Activated naive CD8-positive, alpha-beta T cell treated with anti-CD3 and anti-CD28 coated beads, Interleukin-2, amount 50 U/mL, for 24 hours (primary cell): ENCODE measurements at regions not wholly inside any gene's neighbourhood (a gene's known extent, or its start where the extent isn't known, plus 50 kb on each side); places are given as distances from the start of the nearest gene placed in this dataset.

ENCODE experiments used
- ATAC-seq: fragments of 150-1000 bp; cut with Tn5 transposase; one replicate; pipeline ENCODE4 v1.10.0; 2021
- DNase-seq: peaks from one replicate; pipeline ENCODE4 v3.0.0; 2021
- H3K27ac Mint-ChIP-seq: one replicate; pipeline ENCODE4 v1.8.0; 2021; ENCODE audit warnings: mild to moderate bottlenecking, mixed read lengths
- H3K27me3 Mint-ChIP-seq: one replicate; pipeline ENCODE4 v1.8.0; 2021; ENCODE audit warnings: mixed read lengths
- H3K36me3 Mint-ChIP-seq: one replicate; pipeline ENCODE4 v1.8.0; 2021; ENCODE audit warnings: low read depth, mixed read lengths
- H3K4me1 Mint-ChIP-seq: one replicate; pipeline ENCODE4 v1.8.0; 2021; ENCODE audit warnings: mixed read lengths
- H3K4me3 Mint-ChIP-seq: one replicate; pipeline ENCODE4 v1.8.0; 2021; ENCODE audit warnings: mild to moderate bottlenecking, moderate library complexity, mixed read lengths
- H3K9me3 Mint-ChIP-seq: one replicate; pipeline ENCODE4 v1.8.0; 2021; ENCODE audit warnings: mixed read lengths

GRCh38 chr11:122327528-122327927 lies 211.5 kb upstream of the BLID start:
- no peak overlapping the region for H3K4me3 Mint-ChIP-seq
- H3K27ac Mint-ChIP-seq, result no peak overlapping the region

GRCh38 chr11:122323754-122324421 lies 207.9 kb upstream of the BLID start:
- Mint-ChIP-seq H3K4me3 (no peak overlapping the region), H3K27me3 (no peaks in the 10 kb centered on the region), H3K36me3 (no peaks in the 10 kb centered on the region), H3K4me1 (no peaks in the 10 kb centered on the region), H3K9me3 (no peaks in the 10 kb centered on the region), H3K27ac (no peak overlapping the region)
- ATAC-seq (no peak), DNase-seq (no peak)

More at GRCh38 chr11:122327528-122327927, 211.5 kb upstream of the BLID start:
- Mint-ChIP-seq H3K36me3 (no peaks in the 10 kb centered on the region), H3K4me1 (no peaks in the 10 kb centered on the region), H3K27me3 (no peaks in the 10 kb centered on the region), H3K9me3 (no peaks in the 10 kb centered on the region)
- no peak for ATAC-seq
- DNase-seq, result no peak

GRCh38 chr11:122322329-122322728 lies 206.3 kb upstream of the BLID start:
- Mint-ChIP-seq H3K9me3 (no peaks in the 10 kb centered on the region), H3K36me3 (no peaks in the 10 kb centered on the region), H3K27me3 (no peaks in the 10 kb centered on the region), H3K27ac (no peak overlapping the region), H3K4me3 (no peak overlapping the region), H3K4me1 (no peaks in the 10 kb centered on the region)
- no peak for DNase-seq
- ATAC-seq, result no peak

- H3K4me1 Mint-ChIP-seq, result no peaks in the 10 kb centered on the region
- no peak overlapping the region for H3K27ac Mint-ChIP-seq
- ATAC-seq, result no peak
- no peak overlapping the region for H3K4me3 Mint-ChIP-seq
- DNase-seq, result no peak
- H3K27me3 Mint-ChIP-seq, result no peaks in the 10 kb centered on the region
- H3K36me3 Mint-ChIP-seq, result no peaks in the 10 kb centered on the region
- H3K9me3 Mint-ChIP-seq, result no peaks in the 10 kb centered on the region
These were observed 204.7 kb upstream of the BLID start for GRCh38 chr11:122320671-122321070.

- no peak for ATAC-seq
- Mint-ChIP-seq H3K4me3 (no peak overlapping the region), H3K9me3 (no peaks in the 10 kb centered on the region), H3K27me3 (no peaks in the 10 kb centered on the region), H3K4me1 (no peaks in the 10 kb centered on the region), H3K36me3 (no peaks in the 10 kb centered on the region), H3K27ac (no peak overlapping the region)
- no peak for DNase-seq
These were observed 203.9 kb upstream of the BLID start for GRCh38 chr11:122319691-122320620.

GRCh38 chr11:122319085-122319484 lies 203.1 kb upstream of the BLID start:
- Mint-ChIP-seq H3K27me3 (no peaks in the 10 kb centered on the region), H3K27ac (no peak overlapping the region), H3K9me3 (no peaks in the 10 kb centered on the region), H3K4me1 (no peaks in the 10 kb centered on the region), H3K4me3 (no peak overlapping the region), H3K36me3 (no peaks in the 10 kb centered on the region)
- DNase-seq, result no peak
- no peak for ATAC-seq

GRCh38 chr11:122317305-122317704 lies 201.3 kb upstream of the BLID start:
- Mint-ChIP-seq H3K4me1 (no peaks in the 10 kb centered on the region), H3K4me3 (no peak overlapping the region), H3K27ac (no peak overlapping the region), H3K27me3 (no peaks in the 10 kb centered on the region), H3K36me3 (no peaks in the 10 kb centered on the region), H3K9me3 (no peaks in the 10 kb centered on the region)
- DNase-seq (no peak), ATAC-seq (no peak)

GRCh38 chr11:122313581-122313980 lies 197.6 kb upstream of the BLID start:
- ATAC-seq (no peak), DNase-seq (no peak)
- Mint-ChIP-seq H3K27me3 (no peaks in the 10 kb centered on the region), H3K27ac (no peak overlapping the region), H3K4me1 (no peaks in the 10 kb centered on the region), H3K9me3 (no peaks in the 10 kb centered on the region), H3K4me3 (no peak overlapping the region), H3K36me3 (no peaks in the 10 kb centered on the region)

- Mint-ChIP-seq H3K36me3 (no peaks in the 10 kb centered on the region), H3K4me3 (no peak overlapping the region), H3K27ac (no peak overlapping the region), H3K27me3 (no peaks in the 10 kb centered on the region), H3K4me1 (no peaks in the 10 kb centered on the region), H3K9me3 (no peaks in the 10 kb centered on the region)
- DNase-seq (no peak), ATAC-seq (no peak)
These were observed 195.3 kb upstream of the BLID start for GRCh38 chr11:122311216-122311755.

- DNase-seq, result no peak
- no peaks in the 10 kb centered on the region for H3K27me3 Mint-ChIP-seq
- H3K27ac Mint-ChIP-seq, result no peak overlapping the region
- H3K36me3 Mint-ChIP-seq, result no peaks in the 10 kb centered on the region
- no peak overlapping the region for H3K4me3 Mint-ChIP-seq
- H3K4me1 Mint-ChIP-seq, result no peaks in the 10 kb centered on the region
- no peaks in the 10 kb centered on the region for H3K9me3 Mint-ChIP-seq
- ATAC-seq, result no peak
These were observed 194.8 kb upstream of the BLID start for GRCh38 chr11:122310766-122311165.

GRCh38 chr11:122309262-122309925 lies 193.4 kb upstream of the BLID start:
- no peaks in the 10 kb centered on the region for H3K27me3 Mint-ChIP-seq
- H3K36me3 Mint-ChIP-seq, result no peaks in the 10 kb centered on the region
- ATAC-seq, result no peak
- no peak for DNase-seq
- no peak overlapping the region for H3K4me3 Mint-ChIP-seq
- no peaks in the 10 kb centered on the region for H3K9me3 Mint-ChIP-seq
- no peak overlapping the region for H3K27ac Mint-ChIP-seq
- H3K4me1 Mint-ChIP-seq, result no peaks in the 10 kb centered on the region

GRCh38 chr11:122308226-122308625 lies 192.2 kb upstream of the BLID start:
- H3K4me3 Mint-ChIP-seq, result no peak overlapping the region
- H3K9me3 Mint-ChIP-seq, result no peaks in the 10 kb centered on the region
- no peaks in the 10 kb centered on the region for H3K27me3 Mint-ChIP-seq
- no peaks in the 10 kb centered on the region for H3K4me1 Mint-ChIP-seq
- no peaks in the 10 kb centered on the region for H3K36me3 Mint-ChIP-seq
- no peak overlapping the region for H3K27ac Mint-ChIP-seq
- ATAC-seq (no peak), DNase-seq (no peak)

GRCh38 chr11:122307476-122308035 lies 191.5 kb upstream of the BLID start:
- H3K9me3 Mint-ChIP-seq, result no peaks in the 10 kb centered on the region
- no peak overlapping the region for H3K4me3 Mint-ChIP-seq

GRCh38 chr11:122306831-122307391 lies 190.9 kb upstream of the BLID start:
- H3K4me1 Mint-ChIP-seq, result no peaks in the 10 kb centered on the region
- ATAC-seq (no peak), DNase-seq (no peak)
- peaks cover 3% of the 10 kb centered on the region for H3K9me3 Mint-ChIP-seq
- no peaks in the 10 kb centered on the region for H3K27me3 Mint-ChIP-seq
- H3K4me3 Mint-ChIP-seq, result no peak overlapping the region
- no peak overlapping the region for H3K27ac Mint-ChIP-seq
- H3K36me3 Mint-ChIP-seq, result no peaks in the 10 kb centered on the region

More at GRCh38 chr11:122307476-122308035, 191.5 kb upstream of the BLID start:
- H3K4me1 Mint-ChIP-seq, result no peaks in the 10 kb centered on the region
- H3K27me3 Mint-ChIP-seq, result no peaks in the 10 kb centered on the region
- no peaks in the 10 kb centered on the region for H3K36me3 Mint-ChIP-seq
- ATAC-seq (no peak), DNase-seq (no peak)
- H3K27ac Mint-ChIP-seq, result no peak overlapping the region
